Nephron progenitor cell (in vitro differentiated cells): ENCODE measurements at regions not wholly inside any gene's neighbourhood (a gene's known extent, or its start where the extent isn't known, plus 50 kb on each side); places are given as distances from the start of the nearest gene placed in this dataset.

Source experiments
- DNase-seq: peaks from one replicate; pipeline ENCODE4 v3.0.0; 2021
- H3K27ac Mint-ChIP-seq: 2 replicates; pipeline ENCODE4 v1.8.0; 2021; ENCODE audit warnings: mild to moderate bottlenecking, moderate library complexity, mixed read lengths
- H3K27me3 Mint-ChIP-seq: 2 replicates; pipeline ENCODE4 v1.8.0; 2021; ENCODE audit warnings: mild to moderate bottlenecking, low read depth, mixed read lengths; ENCODE audit not compliant: poor library complexity
- H3K36me3 Mint-ChIP-seq: 2 replicates; pipeline ENCODE4 v1.8.0; 2021; ENCODE audit warnings: low read depth, mixed read lengths
- H3K4me1 Mint-ChIP-seq: 2 replicates; pipeline ENCODE4 v1.8.0; 2021; ENCODE audit warnings: mixed read lengths
- H3K4me3 Mint-ChIP-seq: 2 replicates; pipeline ENCODE4 v1.8.0; 2021; ENCODE audit warnings: mild to moderate bottlenecking, moderate library complexity, mixed read lengths
- H3K9me3 Mint-ChIP-seq: 2 replicates; pipeline ENCODE4 v1.8.0; 2021; ENCODE audit warnings: mild to moderate bottlenecking, moderate library complexity, mixed read lengths
- TF ChIP-seq, protein P1 (sequence below): fragments of 200-600 bp; sonication (generic); IDR thresholded peaks from 2 replicates; pipeline ENCODE4 v1.5.0; 2021; ENCODE audit warnings: antibody characterized with exemption

DNA sequence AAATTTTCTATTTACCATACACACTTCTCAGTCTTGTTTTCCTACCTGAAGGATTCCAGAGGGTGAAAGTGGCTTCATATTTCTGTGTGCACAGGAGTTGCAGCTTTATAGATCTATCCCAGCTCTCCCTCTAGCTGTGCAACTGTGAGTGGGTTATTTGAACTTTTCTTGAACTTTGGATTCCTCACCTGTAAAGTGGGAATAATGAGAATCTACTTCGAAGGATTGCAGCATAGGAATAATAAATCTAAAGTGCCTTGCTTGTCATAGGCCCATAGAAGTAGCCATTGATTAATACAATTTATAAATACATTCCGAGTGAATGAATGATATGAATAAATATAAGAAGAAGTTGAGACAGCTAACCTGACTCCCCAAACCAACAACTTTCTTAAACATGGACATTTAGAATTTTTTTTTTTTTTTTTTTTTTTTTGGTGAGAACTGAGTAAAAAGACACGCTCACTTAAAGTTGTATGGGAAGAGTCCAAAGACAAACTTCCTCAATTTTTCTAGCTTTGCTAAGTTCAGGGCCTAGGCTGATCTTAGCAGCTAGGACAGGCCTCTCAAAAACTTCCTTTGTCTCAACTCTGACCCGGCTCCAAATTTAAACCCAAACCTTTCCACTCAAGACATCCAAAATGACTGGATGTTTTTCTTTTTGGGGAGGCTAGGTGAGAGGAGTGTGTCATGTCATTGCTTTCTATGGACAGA, 203.3 kb upstream of the FBXO11 start:
- DNase-seq = no peak
- Mint-ChIP-seq H3K9me3 (no peaks in the 10 kb centered on the region), H3K36me3 (no peaks in the 10 kb centered on the region), H3K27me3 (no peaks in the 10 kb centered on the region), H3K4me3 (no peak overlapping the region), H3K4me1 (peaks cover 61% of the 10 kb centered on the region), H3K27ac (no peak overlapping the region)
- TF ChIP-seq, protein P1, sequence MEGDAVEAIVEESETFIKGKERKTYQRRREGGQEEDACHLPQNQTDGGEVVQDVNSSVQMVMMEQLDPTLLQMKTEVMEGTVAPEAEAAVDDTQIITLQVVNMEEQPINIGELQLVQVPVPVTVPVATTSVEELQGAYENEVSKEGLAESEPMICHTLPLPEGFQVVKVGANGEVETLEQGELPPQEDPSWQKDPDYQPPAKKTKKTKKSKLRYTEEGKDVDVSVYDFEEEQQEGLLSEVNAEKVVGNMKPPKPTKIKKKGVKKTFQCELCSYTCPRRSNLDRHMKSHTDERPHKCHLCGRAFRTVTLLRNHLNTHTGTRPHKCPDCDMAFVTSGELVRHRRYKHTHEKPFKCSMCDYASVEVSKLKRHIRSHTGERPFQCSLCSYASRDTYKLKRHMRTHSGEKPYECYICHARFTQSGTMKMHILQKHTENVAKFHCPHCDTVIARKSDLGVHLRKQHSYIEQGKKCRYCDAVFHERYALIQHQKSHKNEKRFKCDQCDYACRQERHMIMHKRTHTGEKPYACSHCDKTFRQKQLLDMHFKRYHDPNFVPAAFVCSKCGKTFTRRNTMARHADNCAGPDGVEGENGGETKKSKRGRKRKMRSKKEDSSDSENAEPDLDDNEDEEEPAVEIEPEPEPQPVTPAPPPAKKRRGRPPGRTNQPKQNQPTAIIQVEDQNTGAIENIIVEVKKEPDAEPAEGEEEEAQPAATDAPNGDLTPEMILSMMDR = no peak

DNA sequence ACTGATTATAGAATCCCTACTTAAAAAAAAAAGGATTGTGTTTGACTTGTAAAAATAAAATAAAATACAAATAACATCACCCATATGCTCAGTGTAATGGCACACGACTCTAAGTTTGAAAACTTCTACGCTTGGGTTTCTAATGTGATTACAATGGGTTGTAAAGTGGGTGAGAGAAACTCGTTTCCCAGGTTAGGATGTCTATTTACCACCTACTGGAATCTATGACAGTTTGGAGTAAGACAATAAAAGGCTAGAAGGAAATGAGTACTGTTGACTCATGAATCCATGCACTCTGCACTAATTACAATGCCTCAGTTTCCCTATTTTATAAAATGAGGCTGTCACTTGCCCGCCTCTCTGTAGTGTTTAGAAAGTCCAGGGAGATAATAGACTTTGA, 204.0 kb upstream of the FOXN2 start:
- TF ChIP-seq, protein P1 = no peak
- Mint-ChIP-seq H3K9me3 (no peaks in the 10 kb centered on the region), H3K27ac (no peak overlapping the region), H3K36me3 (no peaks in the 10 kb centered on the region), H3K4me3 (peak overlapping the region; percentile 87), H3K27me3 (no peaks in the 10 kb centered on the region), H3K4me1 (peaks cover 64% of the 10 kb centered on the region)
- DNase-seq = no peak

DNA sequence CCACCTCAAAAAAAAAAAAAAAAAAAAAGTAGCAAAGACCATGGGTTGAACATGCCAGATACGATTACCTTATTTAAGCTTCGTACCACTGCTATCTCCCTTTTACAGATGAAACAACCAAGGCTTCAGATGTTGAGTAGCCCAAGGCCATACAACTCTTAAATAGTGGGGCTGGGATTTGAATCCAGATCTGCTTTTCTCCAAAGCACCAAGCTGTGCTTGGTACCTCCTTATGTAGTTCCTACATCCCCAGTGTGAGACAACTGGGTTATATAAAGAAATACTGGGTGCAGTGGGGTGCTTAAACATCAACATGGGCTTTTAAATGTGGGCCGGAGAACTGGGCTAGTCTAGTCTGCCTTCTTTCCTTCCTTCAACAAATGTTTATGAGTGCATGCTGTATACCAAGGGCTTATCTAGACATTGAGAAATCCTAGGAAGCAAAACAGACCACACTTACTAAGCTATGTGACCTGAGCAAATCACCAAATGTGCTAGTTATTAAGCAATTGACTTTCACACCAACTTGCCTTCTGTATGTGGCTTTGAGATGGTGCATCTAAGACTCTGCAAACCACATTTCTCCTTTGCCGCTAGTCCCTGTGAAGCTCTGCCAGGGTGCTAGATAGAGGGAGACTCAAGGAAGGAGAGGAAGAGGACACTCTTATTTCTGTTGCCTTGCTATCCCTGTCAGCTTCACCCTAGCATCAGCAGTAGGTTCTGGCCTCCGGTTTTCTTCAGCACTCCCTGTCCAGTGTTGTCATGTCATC, 201.4 kb upstream of the FOXN2 start:
- no peaks in the 10 kb centered on the region for H3K9me3 Mint-ChIP-seq
- TF ChIP-seq, protein P1 = no peak
- no peaks in the 10 kb centered on the region for H3K27me3 Mint-ChIP-seq
- H3K36me3 Mint-ChIP-seq = no peaks in the 10 kb centered on the region
- peak overlapping the region; percentile 54 for H3K4me3 Mint-ChIP-seq
- peak overlapping the region; percentile 49 for H3K27ac Mint-ChIP-seq
- no peak for DNase-seq
- peaks cover 42% of the 10 kb centered on the region for H3K4me1 Mint-ChIP-seq

DNA sequence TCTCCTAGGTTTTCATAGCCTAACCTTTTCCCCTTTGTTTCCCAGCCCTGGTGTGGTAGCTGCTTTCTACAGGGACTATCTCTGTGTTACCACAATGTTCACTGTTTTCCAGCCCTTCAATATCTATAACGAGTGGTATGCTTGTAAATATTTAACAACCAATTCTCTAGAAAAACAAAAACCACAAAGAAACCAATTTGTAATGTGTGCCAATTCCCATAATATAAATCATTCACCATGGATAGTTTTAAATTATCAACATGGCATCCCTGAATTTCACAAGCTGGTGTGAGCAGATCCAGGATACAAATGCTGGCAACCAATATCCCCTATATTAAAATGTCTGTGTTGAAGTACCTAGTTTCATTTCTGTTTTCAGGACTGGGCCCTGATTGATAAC, 200.7 kb upstream of the FOXN2 start:
- H3K9me3 Mint-ChIP-seq = no peaks in the 10 kb centered on the region
- peak overlapping the region; percentile 41 for H3K4me3 Mint-ChIP-seq
- H3K36me3 Mint-ChIP-seq = no peaks in the 10 kb centered on the region
- TF ChIP-seq, protein P1 = no peak
- H3K27ac Mint-ChIP-seq = peak overlapping the region; percentile 49
- H3K27me3 Mint-ChIP-seq = peaks cover under 1% of the 10 kb centered on the region
- peaks cover 42% of the 10 kb centered on the region for H3K4me1 Mint-ChIP-seq
- DNase-seq = no peak

DNA sequence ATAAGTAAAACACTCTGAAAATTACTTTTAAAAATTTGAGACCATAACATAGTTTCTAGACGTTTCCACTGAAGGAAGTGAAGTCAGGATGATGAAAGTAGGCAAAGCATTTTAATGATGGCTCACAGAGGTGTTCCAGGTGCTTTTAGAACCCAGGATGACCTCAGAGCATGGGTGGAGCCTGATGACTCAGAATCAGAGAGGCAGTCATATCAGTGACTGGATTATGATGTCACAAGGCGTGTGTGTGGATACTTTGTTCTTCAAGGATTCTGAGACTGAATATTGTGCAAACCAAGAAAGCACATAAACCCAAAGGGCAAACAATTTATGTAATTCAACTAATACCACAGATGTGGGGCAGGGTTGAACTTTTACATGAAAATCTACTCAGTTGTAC, 200.2 kb upstream of the FOXN2 start:
- Mint-ChIP-seq H3K27ac (no peak overlapping the region), H3K4me1 (peaks cover 39% of the 10 kb centered on the region), H3K27me3 (peaks cover 2% of the 10 kb centered on the region), H3K9me3 (no peaks in the 10 kb centered on the region), H3K36me3 (no peaks in the 10 kb centered on the region), H3K4me3 (no peak overlapping the region)
- no peak for DNase-seq
- TF ChIP-seq, protein P1 = no peak
